CD14-positive monocyte (primary cell): ENCODE measurements at regions not wholly inside any gene's neighbourhood (a gene's known extent, or its start where the extent isn't known, plus 50 kb on each side); places are given as distances from the start of the nearest gene placed in this dataset.

Experiments
- DNase-seq, 3 donors: peaks; one replicate each; pipeline ENCODE4 v3.0.0-alpha.2; 2011 to 2022
- H2AFZ ChIP-seq: 2 replicates; pipeline ENCODE4 v1.6.0; 2012; ENCODE audit warnings: mild to moderate bottlenecking, low read depth, low read length, inconsistent platforms; ENCODE audit not compliant: insufficient read depth, poor library complexity, severe bottlenecking
- H3K27ac ChIP-seq, 2 donors: 1 replicate in 1 of 2; 2 replicates in 1 of 2; pipeline ENCODE4 v1.5.1; 2012 to 2013; ENCODE audit warnings: low read length in 2 of 2, control low read depth in 1 of 2, inconsistent platforms in 1 of 2, low read depth in 1 of 2, mild to moderate bottlenecking in 1 of 2
- H3K27me3 ChIP-seq, 2 donors: one replicate each; pipeline versions ENCODE4 v1.6.0 to v1.6.1; 2011 to 2013; ENCODE audit warnings: low read length in 2 of 2; ENCODE audit not compliant: control insufficient read depth in 2 of 2, insufficient read depth in 2 of 2
- H3K36me3 ChIP-seq, 2 donors: replicated peaks in 1 of 2; 1 replicate in 1 of 2; 2 replicates in 1 of 2; pipeline versions ENCODE4 v1.5.1 to v1.6.1; 2012 to 2013; ENCODE audit warnings: low read length in 2 of 2, control low read depth in 1 of 2, inconsistent platforms in 1 of 2, mild to moderate bottlenecking in 1 of 2; ENCODE audit not compliant: insufficient read depth in 2 of 2, control insufficient read depth in 1 of 2
- H3K4me1 ChIP-seq, 2 donors: 1 replicate in 1 of 2; 2 replicates in 1 of 2; pipeline versions ENCODE4 v1.5.1 to v1.6.1; 2012 to 2013; ENCODE audit warnings: low read length in 2 of 2, control low read depth in 1 of 2, inconsistent platforms in 1 of 2, mild to moderate bottlenecking in 1 of 2, moderate library complexity in 1 of 2; ENCODE audit not compliant: insufficient read depth in 2 of 2, control insufficient read depth in 1 of 2
- H3K4me2 ChIP-seq: replicated peaks from 2 replicates; pipeline ENCODE3; 2012; ENCODE audit warnings: low read length, moderate library complexity, mild to moderate bottlenecking; ENCODE audit not compliant: poor library complexity, severe bottlenecking; ENCODE audit errors: extremely low read depth
- H3K4me3 ChIP-seq, 3 experiments: fragments of 200-600 bp in 1 of 3; sonication (generic) in 1 of 3; replicated peaks in 1 of 3; 1 replicate in 2 of 3; 2 replicates in 1 of 3; pipeline ENCODE4 v1.5.1; 2011 to 2013; ENCODE audit warnings: low read length in 3 of 3, mild to moderate bottlenecking in 3 of 3, control low read depth in 2 of 3, low read depth in 2 of 3, inconsistent platforms in 1 of 3, moderate library complexity in 1 of 3
- H3K79me2 ChIP-seq: 2 replicates; pipeline ENCODE4 v1.6.0; 2012; ENCODE audit warnings: mild to moderate bottlenecking, control low read depth, inconsistent platforms, low read length, moderate library complexity; ENCODE audit not compliant: insufficient read depth
- H3K9ac ChIP-seq: 2 replicates; pipeline ENCODE4 v1.6.0; 2017; ENCODE audit warnings: low read length, mild to moderate bottlenecking; ENCODE audit not compliant: insufficient read depth, poor library complexity, severe bottlenecking
- H3K9me3 ChIP-seq, 2 donors: replicated peaks in 1 of 2; 1 replicate in 1 of 2; 2 replicates in 1 of 2; pipeline versions ENCODE4 v1.5.1 to v1.6.1; 2012 to 2013; ENCODE audit warnings: low read length in 2 of 2, control low read depth in 1 of 2; ENCODE audit not compliant: control insufficient read depth in 1 of 2, insufficient read depth in 1 of 2
- H4K20me1 ChIP-seq: 2 replicates; pipeline ENCODE4 v1.6.0; 2012; ENCODE audit warnings: mild to moderate bottlenecking, low read length, control low read depth, moderate library complexity; ENCODE audit not compliant: insufficient read depth
- H3K27ac Mint-ChIP-seq, 7 donors: one replicate each; pipeline ENCODE4 v1.8.0; 2020; ENCODE audit warnings: mild to moderate bottlenecking in 7 of 7, mixed read lengths in 7 of 7, moderate library complexity in 6 of 7, inconsistent platforms in 2 of 7
- H3K27me3 Mint-ChIP-seq, 3 donors: one replicate each; pipeline ENCODE4 v1.8.0; 2021 to 2022; ENCODE audit warnings: low read depth in 3 of 3, mild to moderate bottlenecking in 3 of 3, mixed read lengths in 3 of 3, moderate library complexity in 3 of 3, inconsistent platforms in 1 of 3
- H3K36me3 Mint-ChIP-seq, 2 donors: one replicate each; pipeline ENCODE4 v1.8.0; 2020; ENCODE audit warnings: mixed read lengths in 2 of 2, inconsistent platforms in 1 of 2, mild to moderate bottlenecking in 1 of 2
- H3K4me1 Mint-ChIP-seq: one replicate; pipeline ENCODE4 v1.8.0; 2020; ENCODE audit warnings: mild to moderate bottlenecking, mixed read lengths
- H3K4me3 Mint-ChIP-seq, 2 donors: one replicate each; pipeline ENCODE4 v1.8.0; 2020; ENCODE audit warnings: mild to moderate bottlenecking in 2 of 2, mixed read lengths in 2 of 2, moderate library complexity in 1 of 2
- H3K9me3 Mint-ChIP-seq, 7 donors: one replicate each; pipeline ENCODE4 v1.8.0; 2020 to 2022; ENCODE audit warnings: mixed read lengths in 7 of 7, mild to moderate bottlenecking in 6 of 7, moderate library complexity in 6 of 7, inconsistent platforms in 2 of 7
- CTCF ChIP-seq: fragments of 200-600 bp; IDR thresholded peaks from one replicate; pipeline ENCODE4 v1.8.0; 2022; ENCODE audit warnings: antibody characterized with exemption, mild to moderate bottlenecking
- WGBS: methylation state at CpG from one replicate; pipeline ENCODE4 v1.1.5; 2013; ENCODE audit warnings: missing lambda C conversion rate; ENCODE audit not compliant: insufficient coverage; 5-methylcytosine and 5-hydroxymethylcytosine counted together
- intact Hi-C, 2 donors: fragments of 100-400 bp; cut with micrococcal nuclease; formaldehyde crosslinking; loops; one replicate each; pipeline versions ENCODE4 v1.15.0 to v1.15.1; 2023

GRCh38 chr5:89300426-89300970 is 417.5 kb upstream of the MEF2C start:
- Mint-ChIP-seq H3K27me3 (no peaks in the 10 kb centered on the region), H3K9me3 (peaks cover 0 to 4% (median 0%) of the 10 kb centered on the region in 7 donors), H3K4me3 (no peak overlapping the region), H3K4me1 (peaks cover 53% of the 10 kb centered on the region), H3K27ac (peak overlapping the region in 4 of 7 donors; percentile 4 to 25 (median 18)), H3K36me3 (no peaks in the 10 kb centered on the region)
- no peaks in the 10 kb centered on the region for H4K20me1 ChIP-seq
- H3K4me3 ChIP-seq: peak overlapping the region in 1 of 3 experiments; percentile 34
- DNase-seq: peak in 2 of 3 donors; percentile 20 to 34
- intact Hi-C loops: loop anchor here in 1 of 2 donors (10.0 kb wide), 1 partner anchor 94 kb away; no protein-coding TSS in a partner anchor
- no peaks in the 10 kb centered on the region for H3K9me3 ChIP-seq
- H3K27ac ChIP-seq: peak overlapping the region in 1 of 2 donors; percentile 5
- no peaks in the 10 kb centered on the region for H3K36me3 ChIP-seq
- no peak overlapping the region for H3K4me2 ChIP-seq
- H3K4me1 ChIP-seq: peaks cover 37 to 51% of the 10 kb centered on the region in 2 donors
- 67% methylated on average over 1 of the region's 2 CpGs for WGBS
- no peaks in the 10 kb centered on the region for H3K79me2 ChIP-seq
- no peak overlapping the region for H3K9ac ChIP-seq
- H3K27me3 ChIP-seq: no peaks in the 10 kb centered on the region
- H2AFZ ChIP-seq: no peak overlapping the region
- no peak for TF ChIP-seq CTCF

GRCh38 chr5:89299998-89300397 is 417.0 kb upstream of the MEF2C start:
- no peaks in the 10 kb centered on the region for H3K9me3 ChIP-seq
- no peaks in the 10 kb centered on the region for H3K27me3 ChIP-seq
- H3K4me2 ChIP-seq: no peak overlapping the region
- H3K4me1 ChIP-seq: peaks cover 35 to 46% of the 10 kb centered on the region in 2 donors
- no peak overlapping the region for H3K27ac ChIP-seq
- no peak for DNase-seq
- H3K27me3 Mint-ChIP-seq: no peaks in the 10 kb centered on the region
- H3K4me1 Mint-ChIP-seq: peaks cover 49% of the 10 kb centered on the region
- H3K4me3 Mint-ChIP-seq: no peak overlapping the region
- no peak for TF ChIP-seq CTCF
- H2AFZ ChIP-seq: no peak overlapping the region
- no CpG with 5 or more reads among the region's 2 CpGs for WGBS
- intact Hi-C loops: loop anchor here in 1 of 2 donors (10.0 kb wide), 1 partner anchor 95 kb away; no protein-coding TSS in a partner anchor
- H3K36me3 ChIP-seq: no peaks in the 10 kb centered on the region
- H3K9ac ChIP-seq: no peak overlapping the region
- H3K36me3 Mint-ChIP-seq: no peaks in the 10 kb centered on the region
- H3K27ac Mint-ChIP-seq: no peak overlapping the region
- no peaks in the 10 kb centered on the region for H3K79me2 ChIP-seq
- no peak overlapping the region for H3K4me3 ChIP-seq
- peaks cover 0 to 4% (median 0%) of the 10 kb centered on the region in 7 donors for H3K9me3 Mint-ChIP-seq
- no peaks in the 10 kb centered on the region for H4K20me1 ChIP-seq
